ENCODE measurements at regions not wholly inside any gene's neighbourhood (a gene's known extent, or its start where the extent isn't known, plus 50 kb on each side); places are given as distances from the start of the nearest gene placed in this dataset.
"Not testable (repeated sequence)": the region's sequence is repeated elsewhere in the genome, so short reads cannot be mapped to it uniquely, and the experiment has no call there.

GRCh38 chr13:52324831-52325230, 81.1 kb downstream of the THSD1 start:
- H3K27me3 ChIP-seq; DNase-seq; H3K9me3 ChIP-seq; ATAC-seq; H3K4me3 ChIP-seq; H3K27ac ChIP-seq; H3K4me1 ChIP-seq; FAIRE-seq; intact Hi-C loops (cut with DNase I); H3K36me3 ChIP-seq: not testable (repeated sequence)
- WGBS, 2 donors = 40 to 42% methylated on average over 2 of the region's 2 CpGs

- intact Hi-C loops (cut with DNase I) = no loop called here
- no peak for ATAC-seq
- Histone ChIP-seq H3K36me3 (no peaks in the 10 kb centered on the region), H3K9me3 (no peaks in the 10 kb centered on the region), H3K4me1 (no peaks in the 10 kb centered on the region), H3K27ac (no peak overlapping the region), H3K4me3 (no peak overlapping the region), H3K27me3 (no peaks in the 10 kb centered on the region)
- FAIRE-seq = no peak
- no peak for TF ChIP-seq CTCF (IDR thresholded peaks at IDR 0.05)
- no peak for DNase-seq
- 45 to 53% methylated on average over 2 of the region's 2 CpGs for WGBS, 2 donors
Measured at GRCh38 chr13:52319876-52320275, 86.1 kb downstream of the THSD1 start.

GRCh38 chr13:52309833-52310232, 96.1 kb downstream of the THSD1 start:
- H3K27ac ChIP-seq; FAIRE-seq; H3K4me1 ChIP-seq; intact Hi-C loops (cut with DNase I); ATAC-seq; H3K4me3 ChIP-seq; H3K36me3 ChIP-seq; H3K9me3 ChIP-seq; DNase-seq; H3K27me3 ChIP-seq: not testable (repeated sequence)
- 63 to 74% methylated on average over 6 of the region's 6 CpGs for WGBS, 2 donors

- DNase-seq; H3K4me1 ChIP-seq; H3K9me3 ChIP-seq; H3K36me3 ChIP-seq; H3K4me3 ChIP-seq; H3K27ac ChIP-seq; H3K27me3 ChIP-seq; FAIRE-seq; intact Hi-C loops (cut with DNase I); ATAC-seq: not testable (repeated sequence)
- WGBS, 2 donors = no CpG with 5 or more reads among the region's 1 CpG
Measured at GRCh38 chr13:52306336-52306735, 99.6 kb downstream of the THSD1 start.

- WGBS, 2 donors = 79 to 87% methylated on average over 1 of the region's 1 CpG
- H3K4me1 ChIP-seq; H3K4me3 ChIP-seq; FAIRE-seq; ATAC-seq; H3K27me3 ChIP-seq; H3K36me3 ChIP-seq; H3K27ac ChIP-seq; DNase-seq; H3K9me3 ChIP-seq; intact Hi-C loops (cut with DNase I): not testable (repeated sequence)
Measured at GRCh38 chr13:52303098-52303497, 102.9 kb downstream of the THSD1 start.

- H3K4me3 ChIP-seq; DNase-seq; ATAC-seq; intact Hi-C loops (cut with DNase I); H3K9me3 ChIP-seq; H3K27me3 ChIP-seq; H3K36me3 ChIP-seq; H3K27ac ChIP-seq; H3K4me1 ChIP-seq; FAIRE-seq: not testable (repeated sequence)
- WGBS, 2 donors = 79 to 100% methylated on average over 1 to 2 of the region's 6 CpGs
Measured at GRCh38 chr13:52302688-52303087, 103.3 kb downstream of the THSD1 start.

GRCh38 chr13:52301810-52302400, 104.1 kb downstream of the THSD1 start:
- DNase-seq; FAIRE-seq; H3K27me3 ChIP-seq; H3K9me3 ChIP-seq; ATAC-seq; H3K36me3 ChIP-seq; intact Hi-C loops (cut with DNase I); H3K27ac ChIP-seq; H3K4me3 ChIP-seq; H3K4me1 ChIP-seq: not testable (repeated sequence)
- 45 to 67% methylated on average over 3 to 4 of the region's 4 CpGs for WGBS, 2 donors

GRCh38 chr13:52298079-52298661, 107.8 kb downstream of the THSD1 start:
- FAIRE-seq; H3K36me3 ChIP-seq; H3K27ac ChIP-seq; H3K27me3 ChIP-seq; DNase-seq; H3K4me1 ChIP-seq; ATAC-seq; H3K9me3 ChIP-seq; H3K4me3 ChIP-seq; intact Hi-C loops (cut with DNase I): not testable (repeated sequence)
- WGBS, 2 donors = 47 to 54% methylated on average over 5 of the region's 5 CpGs

GRCh38 chr13:52288891-52289290, 117.1 kb downstream of the THSD1 start:
- H3K9me3 ChIP-seq; ATAC-seq; H3K36me3 ChIP-seq; H3K27me3 ChIP-seq; H3K4me3 ChIP-seq; DNase-seq; H3K4me1 ChIP-seq; H3K27ac ChIP-seq; FAIRE-seq; intact Hi-C loops (cut with DNase I): not testable (repeated sequence)
- 67 to 91% methylated on average over 1 to 2 of the region's 6 CpGs for WGBS, 2 donors

- H3K4me1 ChIP-seq; ATAC-seq; H3K27me3 ChIP-seq; H3K4me3 ChIP-seq; intact Hi-C loops (cut with DNase I); H3K9me3 ChIP-seq; DNase-seq; H3K36me3 ChIP-seq; H3K27ac ChIP-seq; FAIRE-seq: not testable (repeated sequence)
- WGBS, 2 donors = 45 to 51% methylated on average over 2 of the region's 2 CpGs
Measured at GRCh38 chr13:52281387-52281786, 122.0 kb upstream of the NEK3 start.

GRCh38 chr13:52279408-52279807, 120.0 kb upstream of the NEK3 start:
- DNase-seq; H3K4me3 ChIP-seq; FAIRE-seq; H3K9me3 ChIP-seq; H3K4me1 ChIP-seq; ATAC-seq; intact Hi-C loops (cut with DNase I); H3K27me3 ChIP-seq; H3K27ac ChIP-seq; H3K36me3 ChIP-seq: not testable (repeated sequence)
- WGBS, 2 donors = no CpG with 5 or more reads among the region's 1 CpG

- H3K36me3 ChIP-seq; H3K27me3 ChIP-seq; FAIRE-seq; ATAC-seq; H3K4me3 ChIP-seq; intact Hi-C loops (cut with DNase I); H3K4me1 ChIP-seq; H3K9me3 ChIP-seq; H3K27ac ChIP-seq: not testable (repeated sequence)
- DNase-seq = peak in 1 of 6 donors; percentile 48
- 85 to 91% methylated on average over 15 to 24 of the region's 24 CpGs for WGBS, 2 donors
Measured at GRCh38 chr13:52254299-52254698, 94.9 kb upstream of the NEK3 start.
